Heart left ventricle (tissue), 16 donors: ENCODE measurements at regions not wholly inside any gene's neighbourhood (a gene's known extent, or its start where the extent isn't known, plus 50 kb on each side); places are given as distances from the start of the nearest gene placed in this dataset.
A peak's percentile ranks its signal among the peaks of the same experiment; 100 is the strongest.

Source experiments
- ATAC-seq, 4 donors: fragments of 200-7000 bp; cut with Tn5 transposase; one replicate each; pipeline ENCODE4 v1.9.1; 2020 to 2022; ENCODE audit warnings: moderate library complexity in 4 of 4, mild to moderate bottlenecking in 3 of 4, moderate number of reproducible peaks in 1 of 4
- DNase-seq, 5 donors: peaks; one replicate each; pipeline ENCODE4 v3.0.0-alpha.2; 2020
- H3K27ac ChIP-seq, 12 donors: fragments of 200-600 bp; sonication (generic) in 4 of 12; one replicate each; pipeline versions ENCODE4 v1.5.0 to v1.8.0; 2016 to 2022; ENCODE audit warnings: mild to moderate bottlenecking in 2 of 12
- H3K27me3 ChIP-seq, 9 donors: fragments of 200-600 bp; sonication (generic) in 2 of 9; one replicate each; pipeline versions ENCODE4 v1.5.1 to v1.8.0; 2016 to 2022; ENCODE audit warnings: mild to moderate bottlenecking in 3 of 9
- H3K36me3 ChIP-seq, 9 donors: fragments of 200-600 bp; sonication (generic) in 2 of 9; one replicate each; pipeline versions ENCODE4 v1.5.0 to v1.8.0; 2018 to 2022; ENCODE audit warnings: mild to moderate bottlenecking in 2 of 9
- H3K4me1 ChIP-seq, 12 donors: fragments of 200-600 bp; sonication (generic) in 4 of 12; one replicate each; pipeline versions ENCODE4 v1.5.0 to v1.8.0; 2016 to 2022; ENCODE audit warnings: mild to moderate bottlenecking in 3 of 12
- H3K4me3 ChIP-seq, 12 donors: fragments of 200-600 bp; sonication (generic) in 4 of 12; one replicate each; pipeline versions ENCODE4 v1.5.0 to v1.8.0; 2017 to 2022; ENCODE audit warnings: mild to moderate bottlenecking in 9 of 12, moderate library complexity in 4 of 12
- H3K9me3 ChIP-seq, 12 donors: fragments of 200-600 bp; sonication (generic) in 4 of 12; one replicate each; pipeline versions ENCODE4 v1.5.0 to v1.8.0; 2016 to 2022; ENCODE audit warnings: mild to moderate bottlenecking in 1 of 12
- POLR2A ChIP-seq, 2 donors: fragments of 450-650 bp; IDR thresholded peaks; one replicate each; pipeline ENCODE4 v1.6.1; 2017; ENCODE audit warnings: antibody characterized with exemption in 2 of 2, mild to moderate bottlenecking in 2 of 2, moderate library complexity in 2 of 2
- WGBS, 4 donors: extraction: QIAGEN DNeasy Blood & Tissue Kit in 2 of 4; methylation state at CpG; one replicate each; pipeline versions ENCODE4 v1.1.5 to v1.1.7; 2013 to 2018; 5-methylcytosine and 5-hydroxymethylcytosine counted together
- intact Hi-C, 10 donors: fragments of 100-400 bp; cut with DNase I; formaldehyde crosslinking; loops; one replicate each; pipeline versions ENCODE4 v1.11.1 to v1.14.2; 2022
- TF ChIP-seq, protein P1 (sequence below), 12 donors: fragments of 200-600 bp; sonication (generic) in 4 of 12; IDR thresholded peaks; one replicate each; pipeline versions ENCODE4 v1.5.0 to v1.8.0; 2018 to 2022; ENCODE audit warnings: antibody characterized with exemption in 12 of 12, mild to moderate bottlenecking in 5 of 12
- donor health status: ischemic (EF 13 %, LVEDD 7.1; RV severe dilation, severe dysfunction).
- donor health status: healthy with polysubstance abuse.
- donor health status: DM: no; HTN: yes; CAD: no.
- donor health status: DM: no; HTN: no; CAD: no.
- donor health status: ischemic (EF 25% LVEDD 6.9; RV normal size, moderate dysfunction).
- donor health status: ischemic (EF 25% LVEDD 5.7; RV mildly dilated, moderate dysfunction).
- donor health status: healthy.
- donor health status: DM: yes; HTN: yes; CAD: no.
- donor health status: ischemic (EF 35%, LVEDD 5.7; RV mildly dilated, moderate dysfunction).
- donor health status: nonischemic (EF 11% LVEDD 7.7; RV severe dilation, severe dysfunction).
- donor health status: DM: yes; HTN: yes; CAD: no.
- donor health status: PGD.
- donor health status: ischemic (EF 29% LVEDD 5.4; RV normal size, mild dysfunction).
- donor health status: nonischemic (EF 23%, LVEDD 6.1; RV moderate dilation, normal function).

DNA sequence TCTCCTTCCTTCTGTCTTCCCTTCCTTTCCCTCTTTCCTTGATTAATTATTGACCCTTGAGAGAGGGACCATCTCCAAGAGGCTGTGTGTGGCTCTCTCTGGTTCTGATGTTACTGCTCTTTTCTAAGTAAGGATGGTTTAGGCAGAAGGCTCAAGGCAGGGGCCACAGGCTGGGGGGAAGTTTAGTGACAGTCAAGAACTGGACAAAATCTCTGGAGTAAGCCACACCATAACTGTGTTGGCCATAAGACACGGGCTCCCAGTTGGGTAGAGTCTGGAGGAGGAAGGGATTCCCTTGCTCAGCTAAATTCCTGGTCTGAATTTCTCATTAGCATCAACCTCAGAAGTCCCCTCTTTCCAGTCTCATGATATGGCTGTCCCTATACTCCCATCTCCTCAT is 74.7 kb downstream of the BUD13 start:
- H3K4me3 ChIP-seq: no peak overlapping the region
- DNase-seq (no peak), ATAC-seq (no peak)
- H3K27me3 ChIP-seq: peaks cover 0 to 14% (median 0%) of the 10 kb centered on the region in 9 donors
- WGBS, 4 donors: 43 to 63% (median 54%) methylated on average over 1 of the region's 1 CpG
- H3K27ac ChIP-seq: no peak overlapping the region
- intact Hi-C loops: loop anchor here in 2 of 10 donors (10.0 kb wide), 3 partner anchors 1363 to 1963 kb away; no protein-coding TSS in a partner anchor
- TF ChIP-seq POLR2A (IDR thresholded peaks at IDR 0.05): no peak
- TF ChIP-seq, protein P1, sequence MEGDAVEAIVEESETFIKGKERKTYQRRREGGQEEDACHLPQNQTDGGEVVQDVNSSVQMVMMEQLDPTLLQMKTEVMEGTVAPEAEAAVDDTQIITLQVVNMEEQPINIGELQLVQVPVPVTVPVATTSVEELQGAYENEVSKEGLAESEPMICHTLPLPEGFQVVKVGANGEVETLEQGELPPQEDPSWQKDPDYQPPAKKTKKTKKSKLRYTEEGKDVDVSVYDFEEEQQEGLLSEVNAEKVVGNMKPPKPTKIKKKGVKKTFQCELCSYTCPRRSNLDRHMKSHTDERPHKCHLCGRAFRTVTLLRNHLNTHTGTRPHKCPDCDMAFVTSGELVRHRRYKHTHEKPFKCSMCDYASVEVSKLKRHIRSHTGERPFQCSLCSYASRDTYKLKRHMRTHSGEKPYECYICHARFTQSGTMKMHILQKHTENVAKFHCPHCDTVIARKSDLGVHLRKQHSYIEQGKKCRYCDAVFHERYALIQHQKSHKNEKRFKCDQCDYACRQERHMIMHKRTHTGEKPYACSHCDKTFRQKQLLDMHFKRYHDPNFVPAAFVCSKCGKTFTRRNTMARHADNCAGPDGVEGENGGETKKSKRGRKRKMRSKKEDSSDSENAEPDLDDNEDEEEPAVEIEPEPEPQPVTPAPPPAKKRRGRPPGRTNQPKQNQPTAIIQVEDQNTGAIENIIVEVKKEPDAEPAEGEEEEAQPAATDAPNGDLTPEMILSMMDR (IDR thresholded peaks at IDR 0.05): no peak
- H3K9me3 ChIP-seq: no peaks in the 10 kb centered on the region
- no peaks in the 10 kb centered on the region for H3K4me1 ChIP-seq
- H3K36me3 ChIP-seq: no peaks in the 10 kb centered on the region

DNA sequence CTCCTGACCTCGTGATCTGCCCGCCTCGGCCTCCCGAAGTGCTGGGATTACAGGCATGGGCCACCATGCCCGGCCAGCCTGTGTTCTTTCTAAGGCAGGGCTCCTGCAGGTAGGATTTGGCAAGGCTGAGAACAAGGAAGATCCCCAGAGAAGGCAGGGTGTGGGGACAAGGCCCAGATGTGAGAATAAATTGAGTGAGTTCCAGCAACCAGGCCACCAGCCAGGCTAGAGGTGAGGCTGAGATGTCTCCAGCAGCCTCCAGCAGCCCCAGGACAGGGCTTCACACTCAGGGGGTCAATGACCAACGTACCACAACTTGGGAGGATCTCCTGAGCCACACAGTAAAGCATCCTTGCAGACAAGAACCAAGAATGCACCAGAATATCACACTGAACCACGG is 75.1 kb downstream of the BUD13 start:
- TF ChIP-seq POLR2A (IDR thresholded peaks at IDR 0.05): no peak
- whole genome bisulfite sequencing, 4 donors: 66 to 81% (median 72%) methylated on average over 7 of the region's 7 CpGs

DNA sequence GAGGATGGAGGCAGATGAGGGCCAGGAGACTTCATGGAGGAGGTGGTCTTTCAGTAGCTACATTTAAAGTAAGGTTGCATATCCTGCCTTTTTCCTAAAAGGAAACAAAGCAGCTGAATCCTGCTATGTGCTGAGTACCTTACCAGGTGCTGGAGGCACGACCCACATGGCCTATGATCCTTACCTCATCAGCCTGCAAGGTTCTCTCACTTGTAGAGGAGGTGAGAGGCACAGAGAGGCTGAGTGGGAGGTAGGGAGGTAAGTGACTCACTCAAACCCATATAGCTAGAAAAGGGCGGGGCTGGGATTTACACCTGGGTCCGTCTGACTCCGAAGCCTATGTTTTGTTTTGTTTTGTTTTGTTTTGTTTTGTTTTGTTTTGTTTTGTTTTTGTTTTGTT is 75.8 kb downstream of the BUD13 start:
- H3K9me3 ChIP-seq: no peaks in the 10 kb centered on the region
- H3K4me1 ChIP-seq: no peaks in the 10 kb centered on the region
- no peak overlapping the region for H3K4me3 ChIP-seq
- intact Hi-C loops: loop anchor here in 2 of 10 donors (10.0 kb wide), 3 partner anchors 1362 to 1962 kb away; no protein-coding TSS in a partner anchor
- no peak overlapping the region for H3K27ac ChIP-seq
- peaks cover 0 to 14% (median 0%) of the 10 kb centered on the region in 9 donors for H3K27me3 ChIP-seq
- DNase-seq: no peak
- WGBS, 4 donors: 65 to 80% (median 76%) methylated on average over 4 of the region's 4 CpGs
- no peaks in the 10 kb centered on the region for H3K36me3 ChIP-seq
- no peak for ATAC-seq
- no peak for TF ChIP-seq POLR2A (IDR thresholded peaks at IDR 0.05)
- TF ChIP-seq, protein P1 (IDR thresholded peaks at IDR 0.05): no peak

More for the DNA sequence above, 75.1 kb downstream of the BUD13 start:
- no peaks in the 10 kb centered on the region for H3K9me3 ChIP-seq
- H3K4me1 ChIP-seq: no peaks in the 10 kb centered on the region
- ATAC-seq (no peak), DNase-seq (no peak)
- no peak overlapping the region for H3K4me3 ChIP-seq
- no peak overlapping the region for H3K27ac ChIP-seq
- peaks cover 0 to 14% (median 0%) of the 10 kb centered on the region in 9 donors for H3K27me3 ChIP-seq
- H3K36me3 ChIP-seq: no peaks in the 10 kb centered on the region
- intact Hi-C loops: loop anchor here in 2 of 10 donors (10.0 kb wide), 3 partner anchors 1363 to 1963 kb away; no protein-coding TSS in a partner anchor

DNA sequence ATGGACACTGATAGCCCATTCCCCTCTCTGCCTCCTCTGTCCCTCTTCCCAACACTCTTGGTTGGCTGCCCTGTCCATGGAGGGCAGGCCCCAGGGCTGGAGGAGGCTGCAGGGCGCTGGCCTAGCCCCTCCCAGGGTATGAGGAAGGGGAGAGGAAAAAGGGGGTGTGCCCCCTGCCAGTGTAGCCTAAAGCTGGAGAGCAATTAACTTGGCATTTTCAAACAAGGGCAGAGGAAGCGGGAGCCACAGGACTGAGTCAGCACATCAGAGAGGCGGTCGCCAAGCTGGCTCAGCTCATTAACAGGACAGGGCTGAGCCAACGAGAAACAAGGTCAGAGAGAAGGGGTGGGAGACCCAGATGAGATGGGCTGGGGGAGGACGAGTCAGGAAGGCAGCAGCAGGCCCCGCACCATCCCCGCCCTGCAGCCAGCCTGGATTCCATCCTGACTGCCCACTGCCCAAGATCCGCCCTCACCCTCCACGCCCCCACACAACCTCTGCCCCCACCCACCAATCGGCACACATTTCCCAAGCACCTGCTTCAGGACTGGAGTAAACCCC is 76.3 kb downstream of the BUD13 start:
- no peaks in the 10 kb centered on the region for H3K4me1 ChIP-seq
- DNase-seq (peak in 1 of 5 donors; percentile 31), ATAC-seq (no peak)
- TF ChIP-seq, protein P1 (IDR thresholded peaks at IDR 0.05): no peak
- TF ChIP-seq POLR2A (IDR thresholded peaks at IDR 0.05): no peak
- H3K4me3 ChIP-seq: no peak overlapping the region
- no peaks in the 10 kb centered on the region for H3K9me3 ChIP-seq
- peaks cover 0 to 14% (median 0%) of the 10 kb centered on the region in 9 donors for H3K27me3 ChIP-seq
- intact Hi-C loops: loop anchor here in 2 of 10 donors (10.0 kb wide), 3 partner anchors 1362 to 1962 kb away; no protein-coding TSS in a partner anchor
- no peaks in the 10 kb centered on the region for H3K36me3 ChIP-seq
- H3K27ac ChIP-seq: no peak overlapping the region
- 39 to 59% (median 51%) methylated on average over 10 to 11 of the region's 11 CpGs for WGBS, 4 donors
